HG03442 (cell line): ENCODE measurements at regions not wholly inside any gene's neighbourhood (a gene's known extent, or its start where the extent isn't known, plus 50 kb on each side); places are given as distances from the start of the nearest gene placed in this dataset.

Experiments
- ATAC-seq: cut with Tn5 transposase; IDR thresholded peaks from one replicate; pipeline ENCODE4 v1.9.1; 2021; ENCODE audit warnings: mild to moderate bottlenecking, moderate library complexity; ENCODE audit not compliant: unreplicated experiment

DNA sequence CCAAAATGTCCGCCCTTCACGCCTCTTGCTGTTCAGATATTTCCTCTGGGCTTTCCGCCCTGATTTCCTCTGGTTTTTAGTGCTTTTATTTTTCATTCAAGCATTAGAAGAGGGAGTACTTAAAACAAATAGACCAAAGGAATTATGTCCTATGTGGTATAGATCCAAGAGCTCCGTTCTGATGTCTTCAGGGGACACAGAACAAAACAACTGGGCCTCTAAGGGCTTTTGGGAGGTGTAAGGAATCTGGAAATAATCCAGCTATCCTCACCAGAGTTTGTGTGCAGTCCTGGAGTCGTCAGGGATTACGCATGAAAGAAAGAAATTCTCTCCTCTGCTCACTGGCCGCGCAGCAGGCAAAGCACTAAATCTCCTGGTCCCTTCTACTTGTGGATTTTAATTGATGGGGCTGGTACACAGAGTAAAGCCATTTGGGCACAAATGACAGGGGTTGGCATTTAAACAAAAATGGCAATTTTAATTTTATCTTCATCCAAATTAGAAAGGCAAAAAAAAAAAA is 999.2 kb downstream of the ADGRL3 start:
- ATAC-seq: no peak

DNA sequence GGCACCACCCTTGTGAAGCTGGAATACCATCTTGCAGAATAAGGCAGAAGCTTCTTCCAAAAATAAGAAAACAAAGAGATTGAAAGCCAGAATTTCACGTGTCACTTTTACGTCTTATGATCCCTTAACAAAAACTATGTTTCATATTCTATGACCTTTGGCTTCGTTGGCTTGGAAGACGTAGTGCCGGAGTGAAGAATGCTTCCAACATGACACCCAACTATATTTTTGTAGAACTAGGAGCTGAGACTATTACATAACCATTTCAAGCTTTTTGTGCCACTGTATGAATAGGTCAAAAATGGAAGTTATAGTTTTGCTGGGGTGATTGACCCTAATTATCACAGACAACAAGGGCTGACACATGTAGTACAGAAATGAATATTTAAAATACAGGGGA is 996.2 kb downstream of the ADGRL3 start:
- no peak for ATAC-seq

DNA sequence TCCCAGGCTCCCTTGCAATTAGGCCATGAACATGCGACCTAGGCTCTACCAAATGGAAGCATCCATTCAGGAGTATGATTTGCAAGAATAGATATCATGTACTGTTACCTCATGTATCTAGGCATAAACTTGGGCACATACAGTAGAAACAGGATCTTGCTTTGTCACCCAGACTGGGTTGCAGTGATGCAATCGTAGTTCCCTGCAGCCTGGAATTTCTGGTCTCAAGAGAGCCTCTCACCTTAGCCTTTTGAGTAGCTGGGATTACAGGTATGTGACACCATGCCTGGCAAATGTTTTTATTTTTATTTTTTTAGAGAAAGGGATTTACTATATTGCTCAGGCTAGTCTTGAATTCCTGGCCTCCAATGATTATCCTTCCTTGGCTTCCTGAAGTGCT is 994.2 kb downstream of the ADGRL3 start:
- ATAC-seq: no peak

DNA sequence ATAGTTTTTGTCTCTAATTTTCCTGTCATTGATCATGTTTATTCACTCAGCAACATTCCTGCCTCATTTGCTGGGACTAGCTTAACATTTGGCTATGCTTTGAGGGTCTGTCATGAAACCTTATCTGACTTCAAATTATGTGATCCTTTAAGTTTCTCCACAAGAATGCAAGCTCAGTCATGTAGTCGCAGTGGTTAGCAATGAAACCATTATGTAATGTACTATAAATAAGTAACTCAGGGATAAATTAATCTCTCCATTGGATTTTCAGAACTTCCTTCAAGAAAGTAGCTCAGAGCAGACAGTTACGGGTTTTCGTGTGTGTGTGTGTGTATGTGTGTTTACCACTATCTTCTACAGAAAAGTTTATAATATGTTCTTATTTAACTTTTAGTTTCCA is 993.6 kb downstream of the ADGRL3 start:
- no peak for ATAC-seq

DNA sequence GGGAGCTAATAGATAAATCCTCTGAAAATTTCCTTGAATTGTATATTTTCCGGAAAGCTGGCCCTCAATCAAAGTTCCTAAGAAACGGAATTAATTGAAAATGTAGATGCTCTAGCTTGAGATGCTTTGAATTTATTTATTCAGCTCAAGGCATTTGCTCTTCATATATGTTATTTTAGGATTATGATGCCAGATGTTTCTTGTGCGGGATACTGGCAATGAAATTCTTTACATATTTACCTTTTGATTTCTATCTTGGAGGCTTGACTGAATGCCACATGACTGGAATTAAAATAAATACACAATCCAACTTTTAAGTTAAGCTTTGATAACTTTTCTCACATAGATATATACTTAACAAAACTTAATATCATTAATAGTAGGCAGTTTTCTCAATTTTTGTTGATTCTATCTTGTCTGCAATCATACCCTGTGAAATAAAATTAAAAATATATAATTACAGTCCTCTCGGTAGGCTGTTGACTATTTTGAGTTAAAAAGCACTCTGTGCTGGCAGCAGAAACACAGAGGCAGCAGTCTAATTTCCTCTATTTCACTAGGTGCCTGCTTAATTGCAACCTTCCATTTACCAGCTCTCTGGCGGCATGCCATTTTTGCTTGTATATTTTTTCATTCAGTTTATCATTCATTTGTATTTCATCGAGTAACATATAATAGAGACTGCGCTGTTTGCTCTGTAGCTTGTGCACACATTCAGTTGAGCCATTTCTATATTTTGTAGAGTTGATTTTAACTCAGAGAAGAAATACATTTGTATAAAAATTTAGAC is 991.5 kb downstream of the ADGRL3 start:
- no peak for ATAC-seq

DNA sequence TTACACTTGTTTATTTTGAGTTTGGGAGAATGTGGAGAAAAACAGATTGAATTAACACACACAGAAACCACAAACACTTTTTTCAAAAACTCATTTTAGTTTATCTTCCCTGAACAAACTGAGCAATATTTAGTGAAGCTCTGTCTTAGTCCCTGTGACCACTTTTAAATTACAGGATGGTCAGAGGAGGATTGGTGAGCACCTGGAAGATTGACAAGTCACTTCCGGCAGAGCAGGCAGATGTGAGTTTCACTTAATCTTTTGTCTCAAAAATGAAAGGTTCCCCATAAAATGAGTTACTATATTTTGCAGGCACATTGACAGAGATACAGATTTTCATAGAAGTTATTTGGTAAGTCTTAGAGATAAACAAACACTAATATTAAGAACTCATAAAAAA is 970.1 kb downstream of the ADGRL3 start:
- no peak for ATAC-seq

DNA sequence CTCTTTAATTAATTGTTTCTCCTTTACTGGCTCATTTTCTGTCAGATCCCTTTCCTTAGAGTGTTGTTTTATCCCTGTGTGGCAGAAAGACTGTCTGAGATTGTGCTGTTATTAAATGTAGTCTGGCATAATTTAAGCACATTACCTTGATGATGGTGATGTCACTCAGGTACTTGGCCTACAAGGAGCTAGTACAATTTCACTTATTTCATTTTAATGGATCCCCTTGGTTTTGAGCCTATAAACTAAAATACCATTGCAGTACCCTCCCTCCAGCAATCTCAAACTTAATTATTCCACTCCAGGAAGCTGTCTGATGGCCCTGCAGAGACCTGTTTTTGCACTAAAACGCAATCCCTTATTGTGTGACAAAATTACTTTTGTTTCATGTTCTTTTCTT is 968.6 kb downstream of the ADGRL3 start:
- ATAC-seq: no peak

DNA sequence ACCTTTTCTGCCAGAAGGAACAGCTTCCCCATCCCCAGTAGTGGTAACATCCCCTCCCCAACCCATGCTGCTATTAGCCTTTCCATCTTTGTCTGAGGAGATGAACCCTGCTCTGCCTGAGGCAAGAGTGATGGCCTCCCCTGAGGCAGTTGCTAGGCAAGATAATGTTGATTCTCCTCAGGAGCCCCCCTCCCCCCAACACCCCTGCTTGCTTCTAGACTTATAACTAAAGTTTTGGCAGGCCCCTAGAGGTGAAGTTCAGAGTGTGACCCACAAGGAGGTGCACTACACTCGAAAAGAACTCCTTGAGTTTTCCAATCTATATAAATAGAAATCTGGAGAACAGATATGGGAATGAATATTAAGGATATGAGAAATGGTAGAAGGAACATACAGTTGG is 962.5 kb downstream of the ADGRL3 start:
- no peak for ATAC-seq

DNA sequence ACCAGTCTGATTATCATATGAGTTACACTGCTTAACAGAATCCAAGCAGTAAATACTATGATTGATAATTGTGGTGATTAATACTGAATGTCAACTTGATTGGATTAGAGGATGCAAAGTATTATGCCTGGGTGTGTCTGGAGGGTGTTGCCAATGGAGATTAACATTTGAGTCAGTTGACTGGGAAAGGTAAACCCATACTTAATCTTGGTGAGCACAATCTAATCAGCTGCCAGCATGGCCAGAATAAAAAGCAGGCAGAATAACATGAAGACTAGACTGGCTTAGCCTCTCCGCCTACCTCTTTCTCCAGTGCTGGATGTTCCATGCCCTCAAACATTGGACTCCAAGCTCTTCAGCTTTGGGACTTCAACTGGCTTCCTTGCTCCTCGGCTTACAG is 961.3 kb downstream of the ADGRL3 start:
- no peak for ATAC-seq

DNA sequence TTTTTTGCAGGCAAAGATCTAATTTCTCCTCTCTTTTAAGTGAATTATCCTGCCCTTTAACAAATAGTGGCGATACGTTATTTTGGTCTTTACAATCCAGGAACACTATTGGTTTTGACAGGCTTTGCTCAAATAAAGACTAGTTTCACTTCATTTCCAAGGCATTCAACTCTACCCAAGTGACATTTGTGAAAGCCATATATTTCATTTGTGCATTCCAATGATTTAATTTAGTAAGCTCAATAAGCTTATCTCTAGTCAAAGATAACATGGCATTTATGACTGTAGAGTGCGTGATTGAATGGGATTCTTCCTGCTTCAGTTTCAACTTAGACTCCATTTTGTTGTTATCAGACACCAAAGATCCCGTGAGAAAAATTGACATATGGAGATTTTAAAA is 959.8 kb downstream of the ADGRL3 start:
- ATAC-seq: no peak

DNA sequence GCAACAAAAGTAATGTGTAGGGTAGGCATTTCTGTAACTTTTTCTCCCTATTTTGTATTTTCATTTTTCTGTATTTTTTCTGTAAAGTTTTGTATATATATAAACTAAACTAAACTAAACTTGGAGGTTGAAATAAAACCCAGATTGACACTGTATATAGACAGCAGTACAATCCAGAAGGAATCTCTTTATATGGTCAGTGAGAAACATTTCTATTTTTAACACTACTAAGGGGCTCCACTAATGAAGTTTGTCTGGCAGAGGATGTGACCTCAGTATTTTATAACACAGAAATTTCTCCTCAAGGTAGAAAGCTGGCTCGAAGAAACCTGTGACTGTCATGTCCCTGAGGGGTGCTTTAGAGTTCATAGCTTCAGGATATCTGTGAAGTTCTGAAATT is 959.2 kb downstream of the ADGRL3 start:
- no peak for ATAC-seq

DNA sequence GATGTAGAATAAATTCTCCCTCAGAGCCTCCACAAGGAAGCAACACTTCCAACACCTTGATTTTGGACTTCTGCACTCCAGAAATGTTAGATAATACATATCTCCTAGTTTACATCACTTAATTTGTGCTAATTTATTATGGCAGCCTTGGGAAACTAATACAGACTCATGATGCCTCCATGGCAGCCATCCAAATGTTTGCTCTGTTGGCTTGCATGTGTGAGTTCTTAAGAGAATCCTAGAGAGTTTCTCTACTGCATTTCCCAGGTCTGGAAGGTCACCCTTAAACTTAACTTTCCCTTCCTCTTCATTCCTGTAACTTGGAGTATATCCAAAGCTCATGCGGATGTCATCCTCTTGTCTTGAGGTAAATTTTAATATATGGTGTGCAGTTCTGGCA is 956.1 kb downstream of the ADGRL3 start:
- ATAC-seq: no peak

DNA sequence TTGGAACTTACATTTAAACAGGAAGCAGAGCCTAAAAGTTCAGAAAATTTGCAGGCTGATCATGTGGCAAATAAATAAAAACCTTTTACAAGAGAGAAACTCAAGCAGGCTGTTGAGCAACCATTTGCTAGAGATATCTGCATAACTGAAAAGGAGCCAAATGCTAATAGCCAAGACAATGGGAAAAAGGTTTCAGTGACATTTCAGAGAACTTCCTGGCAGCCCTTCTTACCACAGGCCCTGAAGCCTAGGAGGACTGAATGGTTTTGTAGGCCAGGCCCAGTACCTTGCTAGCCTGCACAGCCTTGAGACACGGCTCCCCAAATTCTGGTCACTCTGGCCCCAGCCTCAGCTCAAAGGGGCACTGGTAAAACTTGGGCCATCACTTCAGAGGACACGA is 945.1 kb downstream of the ADGRL3 start:
- no peak for ATAC-seq

DNA sequence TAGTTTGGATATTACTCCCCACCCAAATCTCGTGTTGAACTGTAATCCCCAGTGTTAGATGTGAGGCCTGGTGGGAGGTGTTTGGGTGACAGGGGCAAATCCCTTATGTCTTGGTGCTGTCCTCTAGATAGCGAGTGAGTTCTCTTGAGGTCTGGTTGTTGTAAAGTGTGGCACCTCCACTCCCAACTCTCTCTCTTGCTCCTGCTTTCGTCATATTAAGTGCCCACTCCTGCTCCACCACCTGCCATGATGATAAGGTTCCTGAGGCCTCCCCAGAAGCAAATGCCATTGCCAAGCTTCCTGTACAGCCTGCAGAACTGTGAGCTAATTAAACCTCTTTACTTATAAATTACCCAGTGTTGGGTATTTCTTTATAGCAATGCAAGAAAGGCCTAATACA is 944.3 kb downstream of the ADGRL3 start:
- ATAC-seq: no peak

DNA sequence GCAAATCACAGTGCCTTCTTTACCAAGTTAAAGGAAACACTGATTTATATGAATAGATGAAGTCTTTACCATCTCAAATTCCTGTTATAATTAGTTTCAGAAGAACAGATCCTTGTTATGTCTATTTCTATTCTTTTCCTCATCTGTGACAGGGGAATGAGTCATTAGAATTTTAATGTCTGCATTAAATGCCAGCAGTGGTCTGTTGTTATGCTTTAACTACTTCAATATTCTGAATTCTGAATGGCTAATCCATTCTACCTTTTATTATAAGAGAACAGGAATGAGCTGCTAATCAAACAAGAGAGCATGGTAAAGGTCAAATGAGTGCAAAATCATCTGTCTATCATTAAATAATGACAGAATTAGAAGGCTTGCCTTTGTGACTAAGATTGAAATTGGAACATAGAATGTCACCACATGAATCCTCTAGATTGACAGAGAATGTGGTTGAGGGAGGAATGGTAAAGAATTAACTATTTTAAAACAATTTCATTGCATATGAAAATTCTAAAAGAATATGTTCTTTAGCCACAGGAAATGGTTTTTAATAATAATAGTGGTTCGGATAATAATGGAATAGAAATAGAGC is 935.5 kb downstream of the ADGRL3 start:
- ATAC-seq: no peak

DNA sequence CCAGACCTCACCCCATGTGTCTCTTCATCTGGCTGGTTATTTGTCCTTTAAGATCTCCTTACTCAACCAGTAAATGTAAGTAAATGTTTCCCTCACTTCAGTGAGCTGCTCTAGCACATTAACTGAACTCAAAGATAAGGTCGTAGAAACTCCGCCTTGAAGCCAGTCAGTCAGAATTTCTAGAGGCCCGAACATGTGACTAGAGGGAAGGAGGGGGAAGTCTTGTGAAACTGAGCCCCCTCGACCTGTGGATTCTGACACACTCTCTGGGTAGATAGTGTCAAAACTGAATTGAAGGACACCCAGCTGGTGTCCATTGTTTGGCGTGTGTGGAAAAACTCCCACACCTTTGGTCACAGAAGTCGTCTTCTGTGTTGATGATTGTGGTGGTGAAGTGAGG is 933.9 kb downstream of the ADGRL3 start:
- no peak for ATAC-seq

DNA sequence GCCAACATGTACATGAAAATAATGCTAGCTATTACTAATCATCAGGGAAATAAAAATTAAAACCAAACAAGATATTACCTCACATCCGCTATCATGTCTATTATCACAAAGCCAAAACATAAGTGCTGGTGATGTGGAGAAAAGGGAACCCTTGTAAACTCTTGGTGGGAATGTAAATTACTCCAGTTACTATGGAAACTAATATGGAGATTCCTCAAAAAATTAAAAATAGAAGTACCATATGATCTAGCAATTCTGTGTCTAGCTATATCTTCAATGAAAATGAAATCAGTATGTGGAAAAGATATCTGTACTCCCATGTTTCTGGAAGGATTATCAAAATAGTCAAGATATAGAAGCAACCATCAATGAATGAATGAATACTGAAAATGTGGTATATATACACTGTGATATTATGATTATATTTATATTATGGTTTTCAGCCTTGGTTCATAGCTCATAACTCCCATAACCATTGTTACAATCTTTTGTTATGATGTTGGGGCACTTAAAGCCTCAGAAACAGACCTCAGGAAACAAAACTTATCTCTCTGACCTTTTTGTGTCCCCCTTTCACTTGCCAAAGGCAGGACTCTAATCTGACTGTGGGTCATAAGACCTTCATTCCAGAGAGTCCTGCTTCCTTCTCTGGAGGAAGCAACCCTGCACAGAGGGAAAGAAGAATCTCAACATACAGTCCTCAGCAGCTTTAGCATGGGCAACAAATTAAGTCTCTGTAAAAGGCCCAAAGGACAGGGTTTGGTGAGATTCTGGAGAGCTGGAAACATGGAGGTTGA is 933.2 kb downstream of the ADGRL3 start:
- no peak for ATAC-seq

DNA sequence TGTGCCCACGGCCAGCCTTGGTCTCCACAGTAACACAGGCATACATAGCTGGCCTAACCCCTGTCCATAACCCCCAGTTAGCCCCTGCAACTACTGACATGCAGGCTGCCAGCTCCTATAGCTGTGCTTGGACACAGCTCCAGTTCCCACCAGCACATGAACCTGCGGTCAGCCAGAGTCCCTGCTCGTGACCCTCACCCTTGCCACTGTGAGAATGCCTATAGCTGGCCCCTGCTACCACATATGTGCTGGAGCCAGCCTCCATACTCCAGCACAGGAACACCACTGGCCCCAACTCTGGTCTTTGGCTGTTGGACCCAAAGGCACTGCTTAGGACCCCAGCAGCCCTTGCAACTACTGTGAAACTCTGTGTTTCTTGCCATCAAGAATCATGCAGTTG is 930.9 kb downstream of the ADGRL3 start:
- no peak for ATAC-seq

DNA sequence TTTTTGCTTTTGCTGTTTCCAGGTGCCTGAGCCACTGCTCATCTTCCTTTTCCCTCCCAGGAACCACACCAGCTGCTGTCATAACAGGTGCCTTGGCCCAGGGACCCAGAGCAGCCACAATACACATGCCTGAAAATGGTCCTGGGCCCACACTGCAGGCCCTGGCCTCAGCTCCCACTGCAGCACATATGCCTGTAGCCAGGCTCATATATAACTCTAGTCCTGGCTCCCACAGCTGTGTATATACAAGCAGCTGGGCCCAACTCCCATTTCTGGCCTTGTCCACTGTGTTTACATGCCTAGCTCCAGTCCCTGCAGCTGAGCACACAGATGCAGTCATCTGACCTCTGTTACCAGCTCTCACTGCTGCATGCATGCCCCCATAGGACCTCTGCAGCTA is 930.5 kb downstream of the ADGRL3 start:
- no peak for ATAC-seq

DNA sequence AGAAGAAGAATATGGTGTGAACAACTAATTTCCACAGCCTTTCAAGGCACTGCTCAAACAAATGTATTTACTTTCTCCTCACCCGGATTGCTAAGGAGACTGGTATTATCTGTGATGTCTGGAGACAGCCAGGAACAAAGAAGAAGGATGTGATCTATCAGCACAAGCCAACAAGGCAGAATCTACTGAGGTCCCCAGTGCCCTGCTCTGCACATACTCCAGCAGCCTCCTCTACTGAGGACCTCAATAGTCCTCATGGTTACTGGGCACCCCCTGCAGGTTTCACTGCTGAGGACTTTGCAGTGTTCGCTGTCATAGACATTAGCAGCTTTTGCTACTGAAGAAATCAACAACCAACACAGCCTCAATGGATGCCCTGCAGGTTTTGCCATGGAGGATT is 930.1 kb downstream of the ADGRL3 start:
- no peak for ATAC-seq
